Activated T-cell treated with anti-CD3 and anti-CD28 coated beads, Interleukin-2, amount 50 U/mL, for 4 hours (primary cell): ENCODE measurements at regions not wholly inside any gene's neighbourhood (a gene's known extent, or its start where the extent isn't known, plus 50 kb on each side); places are given as distances from the start of the nearest gene placed in this dataset.
"Not testable (repeated sequence)": the region's sequence is repeated elsewhere in the genome, so short reads cannot be mapped to it uniquely, and the experiment has no call there.

ENCODE experiments used
- ATAC-seq, 2 donors: fragments of 200-7000 bp; cut with Tn5 transposase; one replicate each; pipeline ENCODE4 v1.10.0; 2021
- DNase-seq: peaks from one replicate; pipeline ENCODE4 v3.0.0-alpha.2; 2020
- H3K27me3 Mint-ChIP-seq: one replicate; pipeline ENCODE4 v1.8.0; 2021; ENCODE audit warnings: low read depth, mixed read lengths
- H3K36me3 Mint-ChIP-seq: one replicate; pipeline ENCODE4 v1.8.0; 2022; ENCODE audit warnings: mixed read lengths; ENCODE audit not compliant: insufficient read depth
- H3K4me1 Mint-ChIP-seq: one replicate; pipeline ENCODE4 v1.8.0; 2021; ENCODE audit warnings: low read depth, mixed read lengths
- H3K4me3 Mint-ChIP-seq: one replicate; pipeline ENCODE4 v1.8.0; 2021; ENCODE audit warnings: mild to moderate bottlenecking, moderate library complexity, mixed read lengths
- H3K9me3 Mint-ChIP-seq: one replicate; pipeline ENCODE4 v1.8.0; 2021; ENCODE audit warnings: mixed read lengths

DNA sequence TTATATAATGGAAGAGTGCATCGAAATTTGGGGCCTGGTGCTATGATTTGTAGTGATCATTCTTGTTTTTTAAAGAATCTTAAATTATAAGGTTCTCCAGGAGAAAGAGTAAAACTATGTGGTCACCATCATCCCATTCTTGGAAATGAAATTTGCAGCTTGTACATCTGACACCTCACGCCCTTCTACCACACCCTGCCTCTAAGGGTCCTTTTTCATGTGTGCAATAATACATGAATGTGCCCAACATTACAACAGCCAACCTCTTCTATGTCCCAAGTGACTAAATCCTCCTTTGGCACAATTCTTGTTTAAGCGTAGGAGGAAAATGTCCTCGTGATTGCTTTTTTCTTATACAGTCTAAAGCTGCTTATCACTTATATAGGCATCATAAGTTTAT is 636.5 kb upstream of the NOVA1 start:
- Mint-ChIP-seq H3K36me3 (no peaks in the 10 kb centered on the region), H3K27me3 (no peaks in the 10 kb centered on the region), H3K4me3 (no peak overlapping the region), H3K9me3 (peaks cover 33% of the 10 kb centered on the region), H3K4me1 (no peaks in the 10 kb centered on the region)
- no peak for ATAC-seq
- no peak for DNase-seq

DNA sequence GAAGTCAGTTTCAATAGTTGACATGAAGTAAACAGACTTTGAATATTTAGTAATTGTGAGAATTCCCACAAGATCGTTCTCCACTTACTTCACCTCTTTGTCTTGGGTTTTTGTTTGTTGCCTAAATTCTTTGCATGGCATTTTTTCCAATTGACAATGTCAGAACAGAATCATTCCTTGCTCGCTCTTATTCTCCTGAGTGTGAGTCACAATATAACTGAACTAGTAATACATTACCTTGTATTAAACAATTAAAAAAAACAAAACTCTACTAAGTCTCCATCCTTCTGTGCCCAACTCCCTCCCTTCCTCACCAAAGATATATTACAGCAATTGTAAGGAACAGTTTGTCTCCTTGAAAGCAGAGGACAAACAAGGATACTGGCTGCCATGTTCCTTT is 638.8 kb upstream of the NOVA1 start:
- ATAC-seq (no peak), DNase-seq (no peak)
- H3K4me3 Mint-ChIP-seq, result no peak overlapping the region
- no peaks in the 10 kb centered on the region for H3K4me1 Mint-ChIP-seq
- no peaks in the 10 kb centered on the region for H3K36me3 Mint-ChIP-seq
- peaks cover 29% of the 10 kb centered on the region for H3K9me3 Mint-ChIP-seq
- H3K27me3 Mint-ChIP-seq, result no peaks in the 10 kb centered on the region

DNA sequence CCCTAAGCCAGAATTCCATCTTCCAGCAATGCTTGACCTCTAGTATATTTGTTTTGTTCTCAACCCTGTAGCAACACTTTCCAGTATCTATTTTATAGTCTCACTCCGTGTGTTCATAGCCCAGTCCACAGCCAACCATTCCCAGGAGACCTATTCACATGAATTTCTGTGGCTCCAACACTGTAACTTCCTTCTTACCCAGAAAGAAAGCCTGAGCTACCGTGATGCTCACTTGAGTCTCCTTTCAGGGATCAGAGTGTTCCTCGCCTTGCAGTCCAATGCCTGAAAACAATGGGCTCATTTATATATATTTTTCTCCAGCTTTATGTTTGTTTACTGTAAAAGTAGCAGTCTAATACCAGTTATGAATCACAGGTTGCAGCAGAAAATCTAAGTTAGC is 645.0 kb upstream of the NOVA1 start:
- no peak overlapping the region for H3K4me3 Mint-ChIP-seq

DNA sequence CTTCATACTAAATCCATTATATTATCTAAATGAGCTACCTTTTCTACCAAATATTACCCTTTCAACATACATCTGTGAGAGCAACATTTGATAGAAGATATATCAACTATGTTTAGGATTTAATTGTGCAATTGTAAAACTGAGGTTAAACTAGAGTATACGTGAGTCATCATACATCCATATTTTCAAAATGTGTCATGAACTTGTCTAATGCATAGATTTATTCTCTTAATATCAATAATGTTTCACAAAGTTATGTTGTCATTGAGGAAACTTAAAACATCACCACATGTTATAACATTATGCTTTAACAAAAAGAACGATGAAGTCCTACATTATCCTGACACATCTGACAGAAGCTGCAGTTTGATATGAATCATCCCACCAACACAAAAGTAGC is 645.5 kb upstream of the NOVA1 start:
- Mint-ChIP-seq H3K9me3 (peaks cover 21% of the 10 kb centered on the region), H3K36me3 (no peaks in the 10 kb centered on the region), H3K27me3 (no peaks in the 10 kb centered on the region), H3K4me1 (no peaks in the 10 kb centered on the region), H3K4me3 (no peak overlapping the region)
- no peak for ATAC-seq
- no peak for DNase-seq

More for the DNA sequence above, 645.0 kb upstream of the NOVA1 start:
- DNase-seq (no peak), ATAC-seq (no peak)
- peaks cover 23% of the 10 kb centered on the region for H3K9me3 Mint-ChIP-seq
- no peaks in the 10 kb centered on the region for H3K27me3 Mint-ChIP-seq
- no peaks in the 10 kb centered on the region for H3K4me1 Mint-ChIP-seq
- H3K36me3 Mint-ChIP-seq, result no peaks in the 10 kb centered on the region

DNA sequence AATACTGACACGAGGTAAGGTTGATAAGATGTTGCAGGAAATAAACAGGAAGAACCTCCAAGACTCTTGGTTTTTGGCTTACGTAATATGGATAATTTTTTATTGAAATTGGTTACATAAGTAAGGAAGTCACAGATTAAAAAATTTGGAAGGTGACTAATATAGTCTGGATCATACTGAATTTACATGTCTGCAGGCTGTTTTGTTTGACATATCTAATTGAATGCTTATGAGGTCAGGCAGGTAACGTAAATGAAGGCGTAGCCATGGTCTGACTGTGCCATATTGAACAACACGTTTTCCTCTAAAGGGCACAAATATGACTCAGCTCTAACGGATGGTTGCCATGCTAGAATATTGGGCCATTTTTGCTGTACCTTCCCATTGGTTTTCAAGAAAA is 648.1 kb upstream of the NOVA1 start:
- peaks cover 25% of the 10 kb centered on the region for H3K9me3 Mint-ChIP-seq
- no peaks in the 10 kb centered on the region for H3K36me3 Mint-ChIP-seq
- ATAC-seq, result no peak

DNA sequence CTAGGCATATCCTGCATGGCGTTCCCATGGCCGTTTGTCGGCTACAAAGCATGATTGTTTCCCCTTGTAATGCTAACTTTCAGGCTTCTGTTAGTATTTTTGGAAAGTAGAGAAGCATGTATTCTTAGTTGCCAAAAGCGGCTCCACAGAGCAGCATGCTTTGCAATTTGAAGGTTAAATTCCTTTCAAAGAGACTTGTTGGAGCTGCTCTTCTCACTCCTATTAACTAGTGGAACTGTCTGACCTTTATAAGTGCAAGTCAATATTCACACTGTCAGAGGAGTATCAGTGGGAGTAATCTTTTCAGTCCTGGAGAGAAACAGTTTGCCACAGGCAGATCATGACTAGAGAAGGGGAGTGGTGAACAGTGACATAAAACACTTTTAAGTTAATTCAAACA is 656.1 kb upstream of the NOVA1 start:
- Mint-ChIP-seq H3K36me3 (no peaks in the 10 kb centered on the region), H3K27me3 (no peaks in the 10 kb centered on the region), H3K9me3 (peaks cover 26% of the 10 kb centered on the region), H3K4me1 (no peaks in the 10 kb centered on the region), H3K4me3 (no peak overlapping the region)
- ATAC-seq (no peak), DNase-seq (no peak)

More for the DNA sequence above, 648.1 kb upstream of the NOVA1 start:
- Mint-ChIP-seq H3K27me3 (no peaks in the 10 kb centered on the region), H3K4me3 (no peak overlapping the region), H3K4me1 (no peaks in the 10 kb centered on the region)
- no peak for DNase-seq

DNA sequence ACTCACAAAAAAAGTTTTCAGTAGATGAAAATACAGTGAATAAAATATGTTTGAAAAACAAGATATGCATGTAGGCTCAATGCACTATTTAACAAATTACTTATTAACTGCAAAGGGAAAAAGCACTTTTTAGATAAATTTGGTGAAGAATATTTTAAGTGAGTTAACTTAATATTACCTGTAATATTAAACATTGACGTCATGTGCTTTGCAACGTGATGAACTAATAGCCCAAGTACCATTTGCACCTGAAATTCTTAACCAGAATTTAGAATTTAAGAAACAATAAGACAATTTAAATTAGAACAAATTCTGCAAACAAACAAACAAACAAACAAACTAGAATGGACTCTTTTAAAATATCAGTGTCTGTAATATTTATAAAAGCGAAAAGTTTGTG is 659.0 kb upstream of the NOVA1 start:
- H3K9me3 Mint-ChIP-seq, result peaks cover 23% of the 10 kb centered on the region
- no peaks in the 10 kb centered on the region for H3K36me3 Mint-ChIP-seq

DNA sequence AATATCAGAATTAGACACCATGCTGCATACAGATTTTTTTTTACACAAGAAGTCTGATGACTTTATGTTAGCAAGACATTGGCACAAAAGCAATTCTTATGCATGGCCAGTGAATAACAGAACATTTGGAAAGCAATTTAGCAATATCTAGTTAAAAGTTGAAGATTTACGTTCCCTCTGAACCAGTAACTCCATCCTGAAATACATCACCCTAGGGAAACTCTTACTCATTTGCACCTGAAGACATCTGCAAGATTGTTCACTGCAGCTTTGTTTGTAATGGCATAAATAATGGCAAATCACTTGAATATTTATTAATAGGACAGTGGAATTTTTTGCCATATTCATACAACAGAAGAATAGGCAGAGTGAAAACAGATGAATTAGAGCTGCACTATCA is 670.0 kb upstream of the NOVA1 start:
- ATAC-seq (no peak), DNase-seq (no peak)
- H3K27me3 Mint-ChIP-seq, result no peaks in the 10 kb centered on the region
- no peaks in the 10 kb centered on the region for H3K4me1 Mint-ChIP-seq
- H3K9me3 Mint-ChIP-seq, result peaks cover 22% of the 10 kb centered on the region
- no peaks in the 10 kb centered on the region for H3K36me3 Mint-ChIP-seq
- H3K4me3 Mint-ChIP-seq, result no peak overlapping the region

More for the DNA sequence above, 659.0 kb upstream of the NOVA1 start:
- H3K4me1 Mint-ChIP-seq, result no peaks in the 10 kb centered on the region
- H3K27me3 Mint-ChIP-seq, result no peaks in the 10 kb centered on the region
- no peak for ATAC-seq
- no peak for DNase-seq
- no peak overlapping the region for H3K4me3 Mint-ChIP-seq

DNA sequence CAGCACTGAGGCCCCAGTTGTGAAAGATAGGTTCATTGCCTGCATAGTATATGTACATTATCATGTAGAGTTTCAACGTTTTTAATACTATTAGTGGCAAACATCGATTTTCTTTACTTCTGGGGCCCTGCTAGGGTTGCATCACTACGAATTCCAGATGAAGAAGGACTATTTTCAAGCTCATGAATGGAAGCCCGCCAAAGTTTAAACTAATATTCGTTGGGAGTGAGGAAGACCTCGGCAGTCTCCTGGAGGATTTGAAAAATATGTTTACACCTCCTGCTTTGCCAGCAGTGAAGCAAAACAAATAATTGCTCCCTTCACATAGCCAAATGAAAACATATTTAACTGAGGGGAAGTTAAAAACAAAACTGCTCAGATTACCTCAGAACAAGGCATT is 672.9 kb upstream of the NOVA1 start:
- Mint-ChIP-seq H3K4me1 (no peaks in the 10 kb centered on the region), H3K9me3 (peaks cover 22% of the 10 kb centered on the region), H3K36me3 (no peaks in the 10 kb centered on the region), H3K27me3 (no peaks in the 10 kb centered on the region), H3K4me3 (no peak overlapping the region)
- ATAC-seq, result no peak
- no peak for DNase-seq

DNA sequence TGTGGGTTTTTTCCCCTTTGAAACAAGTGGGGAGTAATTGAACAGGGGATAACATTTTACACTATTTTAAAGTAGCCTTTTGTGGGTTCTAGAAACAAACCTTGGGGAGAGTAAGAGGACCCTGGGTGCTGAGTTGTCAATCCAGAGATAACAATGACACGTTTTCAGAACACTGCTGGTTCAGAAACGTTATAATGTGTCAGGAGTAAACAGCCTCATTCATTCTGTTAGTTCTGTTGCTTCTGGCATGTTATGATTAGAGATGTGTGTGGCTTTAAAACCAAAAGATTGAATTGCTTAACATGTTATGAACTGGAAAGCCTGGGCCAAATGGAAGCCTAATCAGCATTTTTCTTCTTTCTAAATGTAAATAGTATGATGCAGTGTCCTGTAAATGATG is 680.5 kb upstream of the NOVA1 start:
- H3K36me3 Mint-ChIP-seq, result no peaks in the 10 kb centered on the region
- H3K4me3 Mint-ChIP-seq, result no peak overlapping the region
- no peaks in the 10 kb centered on the region for H3K4me1 Mint-ChIP-seq
- no peaks in the 10 kb centered on the region for H3K27me3 Mint-ChIP-seq
- H3K9me3 Mint-ChIP-seq, result peaks cover 20% of the 10 kb centered on the region
- DNase-seq, result no peak
- no peak for ATAC-seq

DNA sequence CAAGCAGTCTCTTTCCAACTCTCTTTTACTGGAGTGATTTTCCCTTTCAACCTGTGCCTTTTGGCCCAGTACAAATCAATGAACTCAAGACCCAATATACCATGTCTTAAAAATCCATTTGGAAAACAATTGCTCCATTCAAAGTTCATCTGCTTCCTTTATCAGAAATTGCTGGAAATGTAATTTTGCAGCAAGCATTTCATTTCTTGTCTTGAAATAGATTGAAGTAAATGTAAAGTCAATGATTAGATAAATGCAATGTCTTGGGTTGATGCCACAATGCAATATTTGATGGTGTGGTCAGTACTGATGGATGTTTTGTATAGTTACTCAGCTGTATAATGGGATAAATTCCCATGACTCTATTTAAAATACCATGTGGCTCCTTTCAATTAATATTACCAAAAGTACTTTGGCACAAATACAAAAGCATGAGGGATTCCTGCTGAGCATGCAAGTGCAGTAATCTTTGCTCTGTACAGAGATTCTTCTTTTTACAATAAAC is 707.7 kb upstream of the NOVA1 start:
- Mint-ChIP-seq H3K9me3 (peaks cover 22% of the 10 kb centered on the region), H3K36me3 (no peaks in the 10 kb centered on the region), H3K4me1 (no peaks in the 10 kb centered on the region), H3K27me3 (no peaks in the 10 kb centered on the region), H3K4me3 (no peak overlapping the region)
- DNase-seq, result no peak
- ATAC-seq, result no peak

DNA sequence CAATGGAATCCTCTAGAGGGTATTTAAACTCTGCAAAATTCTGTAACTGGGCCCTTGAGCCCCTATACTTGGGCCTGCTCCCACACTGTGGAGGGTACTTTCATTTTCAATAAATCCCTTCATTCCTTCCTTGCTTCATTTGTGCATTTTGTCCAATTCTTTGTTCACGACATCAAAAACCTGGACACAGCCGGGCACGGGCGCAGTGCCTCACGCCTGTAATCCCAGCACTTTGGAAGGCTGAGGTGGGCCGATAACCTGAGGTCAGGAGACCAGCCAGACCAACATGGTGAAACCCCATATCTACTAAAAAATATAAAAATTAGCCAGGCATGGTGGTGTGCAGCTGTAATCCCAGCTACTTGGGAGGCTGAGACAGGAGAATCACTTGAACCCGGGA is 714.9 kb upstream of the NOVA1 start:
- peaks cover 25% of the 10 kb centered on the region for H3K9me3 Mint-ChIP-seq
- not testable (repeated sequence) for H3K27me3 Mint-ChIP-seq, ATAC-seq, DNase-seq, H3K4me3 Mint-ChIP-seq, H3K36me3 Mint-ChIP-seq, H3K4me1 Mint-ChIP-seq

DNA sequence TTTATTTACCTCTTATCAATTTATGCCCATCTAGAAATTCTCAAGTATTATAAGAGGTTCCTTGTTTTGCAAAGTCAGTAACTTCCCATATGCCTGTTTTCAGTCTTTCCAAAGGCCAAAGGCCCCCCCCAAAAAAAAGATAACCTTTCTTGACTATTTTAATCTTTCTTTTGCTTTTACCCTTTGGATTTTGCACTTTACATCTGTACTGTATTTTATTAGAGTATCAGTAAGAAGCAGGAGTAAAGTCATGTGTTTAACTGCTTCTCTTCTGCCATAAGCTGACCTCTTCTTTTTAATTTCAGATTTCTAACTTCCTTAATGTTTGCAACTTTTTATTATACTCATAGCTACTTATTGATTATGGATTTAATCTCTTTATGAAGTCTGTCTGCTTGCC is 716.4 kb upstream of the NOVA1 start:
- ATAC-seq, result no peak
- H3K9me3 Mint-ChIP-seq, result peaks cover 16% of the 10 kb centered on the region
- H3K4me3 Mint-ChIP-seq, result no peak overlapping the region
- H3K27me3 Mint-ChIP-seq, result no peaks in the 10 kb centered on the region
- no peak for DNase-seq
- no peaks in the 10 kb centered on the region for H3K36me3 Mint-ChIP-seq
- H3K4me1 Mint-ChIP-seq, result no peaks in the 10 kb centered on the region

DNA sequence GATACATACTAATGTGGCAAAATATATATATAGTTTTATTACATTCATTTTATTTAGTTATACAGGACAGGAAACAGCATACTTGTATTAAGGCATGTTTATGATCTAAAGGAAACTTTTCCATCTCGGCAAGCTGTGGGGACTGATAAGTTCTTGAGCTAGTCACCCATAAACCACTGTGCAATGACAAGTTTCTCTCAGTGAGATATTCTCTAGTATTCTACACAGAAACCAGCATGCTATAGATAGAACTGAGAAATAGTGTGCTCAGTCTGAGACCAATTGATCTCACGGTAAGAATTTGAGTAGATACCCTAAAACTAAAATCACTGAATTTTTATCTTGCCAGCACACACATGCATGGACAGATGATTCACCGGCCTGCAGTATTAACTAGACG is 717.6 kb upstream of the NOVA1 start:
- no peaks in the 10 kb centered on the region for H3K27me3 Mint-ChIP-seq
- no peaks in the 10 kb centered on the region for H3K36me3 Mint-ChIP-seq
- ATAC-seq (no peak), DNase-seq (no peak)
- peaks cover 11% of the 10 kb centered on the region for H3K9me3 Mint-ChIP-seq
- H3K4me1 Mint-ChIP-seq, result no peaks in the 10 kb centered on the region
- no peak overlapping the region for H3K4me3 Mint-ChIP-seq

DNA sequence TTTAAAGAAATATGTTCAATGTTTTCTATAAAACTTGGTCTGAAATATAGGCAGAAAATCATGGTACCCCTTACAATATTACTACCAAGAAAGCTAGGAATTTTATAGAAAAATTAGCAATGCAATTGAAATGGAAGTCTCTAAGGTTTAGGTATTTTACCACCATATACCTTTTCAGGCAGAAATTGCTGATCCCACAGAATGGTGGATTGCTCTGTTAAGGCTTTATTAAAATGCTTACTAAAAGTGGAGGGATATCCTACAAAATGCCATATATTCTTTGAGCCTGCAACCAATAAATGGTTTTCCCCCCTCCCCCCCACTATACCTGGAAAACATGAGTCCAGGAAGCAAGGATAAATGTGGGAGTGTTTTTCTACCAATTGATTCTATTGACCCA is 718.1 kb upstream of the NOVA1 start:
- no peak overlapping the region for H3K4me3 Mint-ChIP-seq
- no peak for DNase-seq
- ATAC-seq, result no peak
- no peaks in the 10 kb centered on the region for H3K4me1 Mint-ChIP-seq
- H3K9me3 Mint-ChIP-seq, result peaks cover 8% of the 10 kb centered on the region
- H3K36me3 Mint-ChIP-seq, result no peaks in the 10 kb centered on the region
- H3K27me3 Mint-ChIP-seq, result no peaks in the 10 kb centered on the region

DNA sequence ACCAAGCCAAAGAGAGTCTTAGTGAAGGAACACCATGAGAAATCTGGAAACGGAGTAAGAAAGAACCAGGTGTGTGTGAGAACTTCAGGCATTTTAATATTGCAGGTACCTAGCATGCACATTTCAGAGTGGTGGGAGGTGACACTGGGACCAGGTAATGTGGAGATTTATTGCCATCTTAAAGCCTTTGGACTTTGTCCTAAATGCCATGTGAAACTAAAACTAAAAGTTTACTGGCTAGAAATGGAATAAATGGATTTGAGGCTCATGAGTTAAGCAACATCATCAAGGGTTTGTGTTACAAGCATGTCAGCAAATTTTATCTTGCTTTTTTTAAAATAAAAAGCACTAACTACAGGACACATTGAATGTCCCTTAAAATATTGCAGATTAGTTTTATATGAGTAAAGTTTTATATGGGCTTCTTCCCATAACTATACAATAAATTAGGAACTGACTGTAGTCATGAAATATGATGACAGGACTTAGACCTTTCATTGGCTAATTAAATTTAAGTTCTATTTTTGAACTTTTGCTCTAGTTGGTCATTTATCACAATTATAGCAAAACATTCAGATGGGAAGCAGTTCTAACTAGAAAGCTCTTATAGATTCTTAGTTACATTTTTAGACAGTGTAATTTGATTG is 721.1 kb upstream of the NOVA1 start:
- Mint-ChIP-seq H3K4me1 (no peaks in the 10 kb centered on the region), H3K27me3 (no peaks in the 10 kb centered on the region), H3K9me3 (peaks cover 5% of the 10 kb centered on the region), H3K4me3 (no peak overlapping the region), H3K36me3 (no peaks in the 10 kb centered on the region)
- ATAC-seq (no peak), DNase-seq (no peak)
